Endodermal cell (in vitro differentiated cells): ENCODE measurements at regions not wholly inside any gene's neighbourhood (a gene's known extent, or its start where the extent isn't known, plus 50 kb on each side); places are given as distances from the start of the nearest gene placed in this dataset.

ENCODE experiments used
- DNase-seq: peaks from one replicate; pipeline ENCODE4 v3.0.0-alpha.2; 2017
- H3K27ac ChIP-seq: 2 replicates; pipeline ENCODE4 v1.5.1; 2013; ENCODE audit warnings: mild to moderate bottlenecking, low read depth, low read length, moderate library complexity
- H3K27me3 ChIP-seq: 2 replicates; pipeline ENCODE4 v1.6.1; 2013; ENCODE audit warnings: mild to moderate bottlenecking, low read length, moderate library complexity; ENCODE audit not compliant: insufficient read depth, control insufficient read depth, poor library complexity, severe bottlenecking
- H3K36me3 ChIP-seq: 2 replicates; pipeline ENCODE4 v1.7.0; 2013; ENCODE audit warnings: mild to moderate bottlenecking, low read length, moderate library complexity; ENCODE audit not compliant: control insufficient read depth, insufficient read depth
- H3K4me1 ChIP-seq: one replicate; pipeline ENCODE4 v1.7.0; 2013; ENCODE audit warnings: low read length; ENCODE audit not compliant: control insufficient read depth, insufficient read depth
- H3K4me3 ChIP-seq: 2 replicates; pipeline ENCODE4 v1.5.1; 2013; ENCODE audit warnings: mild to moderate bottlenecking, low read length, moderate library complexity
- H3K9ac ChIP-seq: 2 replicates; pipeline ENCODE4 v1.6.1; 2013; ENCODE audit warnings: mild to moderate bottlenecking, low read length, moderate library complexity; ENCODE audit not compliant: poor library complexity, severe bottlenecking; ENCODE audit errors: extremely low read depth
- H3K9me3 ChIP-seq: 2 replicates; pipeline ENCODE4 v1.6.1; 2013; ENCODE audit warnings: mild to moderate bottlenecking, low read length, moderate library complexity; ENCODE audit not compliant: control insufficient read depth
- H3K27ac Mint-ChIP-seq: 2 replicates; pipeline ENCODE4 v1.8.0; 2020; ENCODE audit warnings: mixed read lengths
- H3K27me3 Mint-ChIP-seq: 2 replicates; pipeline ENCODE4 v1.8.0; 2021; ENCODE audit warnings: mild to moderate bottlenecking, mixed read lengths; ENCODE audit not compliant: insufficient read depth
- H3K36me3 Mint-ChIP-seq: 2 replicates; pipeline ENCODE4 v1.8.0; 2020; ENCODE audit warnings: low read depth, mixed read lengths
- H3K4me1 Mint-ChIP-seq: 2 replicates; pipeline ENCODE4 v1.8.0; 2020; ENCODE audit warnings: mixed read lengths
- H3K4me3 Mint-ChIP-seq: 2 replicates; pipeline ENCODE4 v1.8.0; 2020; ENCODE audit warnings: mild to moderate bottlenecking, moderate library complexity, mixed read lengths
- H3K9me3 Mint-ChIP-seq: 2 replicates; pipeline ENCODE4 v1.8.0; 2020; ENCODE audit warnings: mild to moderate bottlenecking, mixed read lengths
- WGBS, 2 experiments: methylation state at CpG; one replicate each; pipeline versions ENCODE4 v1.1.5 to v1.1.7; 2013; ENCODE audit warnings: missing lambda C conversion rate in 2 of 2, mixed read lengths in 1 of 2; ENCODE audit not compliant: insufficient coverage in 1 of 2, insufficient read length in 1 of 2; 5-methylcytosine and 5-hydroxymethylcytosine counted together
- TF ChIP-seq, protein P1 (sequence below): fragments of 200-600 bp; sonication (generic); conservative IDR thresholded peaks from 2 replicates; pipeline ENCODE4 v1.5.0; 2021; ENCODE audit warnings: antibody characterized with exemption, mild to moderate bottlenecking

DNA sequence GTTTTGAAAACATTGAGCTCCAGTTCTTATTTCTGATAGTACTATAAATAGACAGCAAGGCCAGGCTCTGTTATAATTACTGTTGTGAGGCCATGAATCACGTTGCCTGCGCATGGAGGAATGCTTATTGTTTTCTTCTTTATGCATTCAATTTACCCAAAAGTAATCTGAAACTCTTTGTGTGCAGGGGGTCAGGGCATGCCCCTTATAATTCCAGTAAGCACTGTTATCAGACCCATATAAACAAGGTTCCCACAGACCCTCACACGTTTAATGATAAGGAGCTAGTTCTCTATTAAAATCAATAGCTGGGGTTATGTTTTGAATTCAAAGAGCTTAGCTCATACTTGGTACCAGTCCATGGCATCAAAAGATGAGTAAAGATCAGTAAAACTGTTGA, 174.8 kb upstream of the ARG1 start:
- no peaks in the 10 kb centered on the region for H3K36me3 ChIP-seq
- no peaks in the 10 kb centered on the region for H3K4me1 ChIP-seq
- WGBS, 2 experiments = 80 to 86% methylated on average over 3 of the region's 3 CpGs
- H3K9me3 ChIP-seq = peaks cover 28% of the 10 kb centered on the region
- no peak overlapping the region for H3K27ac ChIP-seq
- Mint-ChIP-seq H3K27ac (no peak overlapping the region), H3K9me3 (peaks cover 40% of the 10 kb centered on the region), H3K4me3 (no peak overlapping the region), H3K4me1 (no peaks in the 10 kb centered on the region), H3K27me3 (peaks cover 1% of the 10 kb centered on the region), H3K36me3 (peaks cover 14% of the 10 kb centered on the region)
- TF ChIP-seq, protein P1, sequence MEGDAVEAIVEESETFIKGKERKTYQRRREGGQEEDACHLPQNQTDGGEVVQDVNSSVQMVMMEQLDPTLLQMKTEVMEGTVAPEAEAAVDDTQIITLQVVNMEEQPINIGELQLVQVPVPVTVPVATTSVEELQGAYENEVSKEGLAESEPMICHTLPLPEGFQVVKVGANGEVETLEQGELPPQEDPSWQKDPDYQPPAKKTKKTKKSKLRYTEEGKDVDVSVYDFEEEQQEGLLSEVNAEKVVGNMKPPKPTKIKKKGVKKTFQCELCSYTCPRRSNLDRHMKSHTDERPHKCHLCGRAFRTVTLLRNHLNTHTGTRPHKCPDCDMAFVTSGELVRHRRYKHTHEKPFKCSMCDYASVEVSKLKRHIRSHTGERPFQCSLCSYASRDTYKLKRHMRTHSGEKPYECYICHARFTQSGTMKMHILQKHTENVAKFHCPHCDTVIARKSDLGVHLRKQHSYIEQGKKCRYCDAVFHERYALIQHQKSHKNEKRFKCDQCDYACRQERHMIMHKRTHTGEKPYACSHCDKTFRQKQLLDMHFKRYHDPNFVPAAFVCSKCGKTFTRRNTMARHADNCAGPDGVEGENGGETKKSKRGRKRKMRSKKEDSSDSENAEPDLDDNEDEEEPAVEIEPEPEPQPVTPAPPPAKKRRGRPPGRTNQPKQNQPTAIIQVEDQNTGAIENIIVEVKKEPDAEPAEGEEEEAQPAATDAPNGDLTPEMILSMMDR = no peak
- no peaks in the 10 kb centered on the region for H3K27me3 ChIP-seq
- DNase-seq = no peak
- no peak overlapping the region for H3K9ac ChIP-seq
- no peak overlapping the region for H3K4me3 ChIP-seq

DNA sequence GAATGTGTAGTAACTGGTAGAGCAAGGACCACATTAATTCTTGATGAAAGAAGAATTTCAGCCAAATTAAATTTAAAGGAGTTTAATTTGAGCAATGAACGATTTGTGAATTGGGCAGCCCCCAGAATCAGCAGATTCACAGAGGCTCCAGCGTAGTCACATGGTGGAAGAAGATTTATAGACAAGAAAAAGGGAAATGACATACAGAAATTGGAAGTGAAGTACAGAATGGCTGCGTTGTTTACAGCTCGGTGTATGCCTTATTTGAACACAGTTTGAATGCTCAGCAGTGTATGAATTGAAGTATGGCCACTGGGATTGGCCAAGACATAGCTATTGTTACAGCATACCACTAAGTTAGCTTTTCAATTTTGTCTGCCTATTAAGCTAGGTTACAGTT, 173.6 kb upstream of the ARG1 start:
- H3K9me3 Mint-ChIP-seq = peaks cover 45% of the 10 kb centered on the region
- H3K4me1 Mint-ChIP-seq = no peaks in the 10 kb centered on the region
- H3K36me3 Mint-ChIP-seq = peaks cover 26% of the 10 kb centered on the region
- no peaks in the 10 kb centered on the region for H3K4me1 ChIP-seq
- peaks cover 24% of the 10 kb centered on the region for H3K9me3 ChIP-seq
- no peak overlapping the region for H3K4me3 Mint-ChIP-seq
- H3K27me3 Mint-ChIP-seq = peaks cover 1% of the 10 kb centered on the region
- H3K27me3 ChIP-seq = no peaks in the 10 kb centered on the region
- WGBS, 2 experiments = 68 to 94% methylated on average over 2 to 4 of the region's 4 CpGs
- no peak overlapping the region for H3K9ac ChIP-seq
- H3K4me3 ChIP-seq = no peak overlapping the region
- H3K27ac Mint-ChIP-seq = no peak overlapping the region
- H3K27ac ChIP-seq = no peak overlapping the region
- no peaks in the 10 kb centered on the region for H3K36me3 ChIP-seq
- TF ChIP-seq, protein P1 = no peak
- no peak for DNase-seq

- H3K27me3 ChIP-seq = no peaks in the 10 kb centered on the region
- H3K4me3 ChIP-seq = no peak overlapping the region
- Mint-ChIP-seq H3K27me3 (peaks cover 1% of the 10 kb centered on the region), H3K4me3 (no peak overlapping the region), H3K4me1 (no peaks in the 10 kb centered on the region), H3K36me3 (peaks cover 26% of the 10 kb centered on the region), H3K27ac (no peak overlapping the region), H3K9me3 (peaks cover 52% of the 10 kb centered on the region)
- H3K4me1 ChIP-seq = no peaks in the 10 kb centered on the region
- no peak overlapping the region for H3K9ac ChIP-seq
- TF ChIP-seq, protein P1 = no peak
- no CpG with 5 or more reads among the region's 1 CpG for WGBS, 2 experiments
- H3K36me3 ChIP-seq = no peaks in the 10 kb centered on the region
- H3K9me3 ChIP-seq = peaks cover 24% of the 10 kb centered on the region
- DNase-seq = no peak
- H3K27ac ChIP-seq = no peak overlapping the region
Measured at GRCh38 chr6:131400054-131400778, 172.8 kb upstream of the ARG1 start.
